Tibial nerve (tissue), 4 donors: ENCODE measurements at regions not wholly inside any gene's neighbourhood (a gene's known extent, or its start where the extent isn't known, plus 50 kb on each side); places are given as distances from the start of the nearest gene placed in this dataset.

Experiments used
- CTCF ChIP-seq, 5 experiments: fragments of 200-600 bp in 3 of 5; fragments of 450-650 bp in 2 of 5; sonication (generic) in 3 of 5; IDR thresholded peaks; one replicate each; pipeline ENCODE4 v1.5.1; 2016 to 2019; ENCODE audit warnings: antibody characterized with exemption in 5 of 5, mild to moderate bottlenecking in 3 of 5, moderate library complexity in 2 of 5
- EP300 ChIP-seq, 2 donors: sonication (generic); formaldehyde crosslinking; IDR thresholded peaks; one replicate each; pipeline ENCODE4 v1.6.1; 2017; ENCODE audit warnings: antibody characterized with exemption in 2 of 2, mild to moderate bottlenecking in 1 of 2
- POLR2A ChIP-seq, 2 donors: fragments of 450-650 bp; IDR thresholded peaks; one replicate each; pipeline ENCODE4 v1.6.1; 2017; ENCODE audit warnings: antibody characterized with exemption in 2 of 2, mild to moderate bottlenecking in 2 of 2, moderate library complexity in 2 of 2

GRCh38 chrX:147478899-147479298, 432.8 kb upstream of the FMR1 start:
- TF ChIP-seq POLR2A (IDR thresholded peaks at IDR 0.05) (no peak), CTCF (IDR thresholded peaks at IDR 0.05) (no peak), EP300 (IDR thresholded peaks at IDR 0.05) (no peak)
